KMS-11 (cell line): ENCODE measurements at regions not wholly inside any gene's neighbourhood (a gene's known extent, or its start where the extent isn't known, plus 50 kb on each side); places are given as distances from the start of the nearest gene placed in this dataset.

Source experiments
- H2AFZ ChIP-seq: fragments of 200-600 bp; sonication (generic); 2 replicates; pipeline ENCODE4 v1.6.1; 2016; ENCODE audit warnings: antibody characterized with exemption, mixed run types, low read depth
- H3K27ac ChIP-seq: fragments of 200-600 bp; sonication (generic); 2 replicates; pipeline ENCODE4 v1.6.1; 2016; ENCODE audit warnings: mild to moderate bottlenecking, mixed run types
- H3K27me3 ChIP-seq: fragments of 200-600 bp; sonication (generic); 2 replicates; pipeline ENCODE4 v1.6.1; 2017; ENCODE audit warnings: mild to moderate bottlenecking, low read depth, mixed run types, moderate library complexity; ENCODE audit not compliant: insufficient read depth
- H3K36me3 ChIP-seq: fragments of 200-600 bp; sonication (generic); 2 replicates; pipeline ENCODE4 v1.6.1; 2017; ENCODE audit warnings: mild to moderate bottlenecking, mixed run types; ENCODE audit not compliant: insufficient read depth
- H3K4me1 ChIP-seq: fragments of 200-600 bp; sonication (generic); 2 replicates; pipeline ENCODE4 v1.6.1; 2016; ENCODE audit warnings: mild to moderate bottlenecking, low read depth, mixed run types; ENCODE audit not compliant: poor library complexity, severe bottlenecking
- H3K4me2 ChIP-seq: fragments of 200-600 bp; sonication (generic); 2 replicates; pipeline ENCODE4 v1.7.0; 2016; ENCODE audit warnings: mild to moderate bottlenecking, mixed run types
- H3K4me3 ChIP-seq: fragments of 200-600 bp; sonication (generic); IDR thresholded peaks from 2 replicates; pipeline ENCODE4 v1.6.1; 2017; ENCODE audit warnings: low read depth, low read length, mixed read lengths; ENCODE audit not compliant: insufficient read depth
- H3K79me2 ChIP-seq: fragments of 200-600 bp; sonication (generic); 2 replicates; pipeline ENCODE4 v1.6.1; 2016; ENCODE audit warnings: low read depth, mixed run types; ENCODE audit not compliant: insufficient read depth
- H3K9ac ChIP-seq: fragments of 200-600 bp; sonication (generic); 2 replicates; pipeline ENCODE4 v1.6.1; 2016; ENCODE audit warnings: mild to moderate bottlenecking, mixed run types
- H4K20me1 ChIP-seq: fragments of 200-600 bp; sonication (generic); 2 replicates; pipeline ENCODE4 v1.6.1; 2016; ENCODE audit warnings: mild to moderate bottlenecking, mixed run types; ENCODE audit not compliant: insufficient read depth
- CTCF ChIP-seq: fragments of 200-600 bp; sonication (generic); conservative IDR thresholded peaks from 2 replicates; pipeline ENCODE4 v1.6.1; 2017; ENCODE audit warnings: low read depth, mild to moderate bottlenecking, antibody characterized with exemption, low read length, moderate library complexity, mixed read lengths

DNA sequence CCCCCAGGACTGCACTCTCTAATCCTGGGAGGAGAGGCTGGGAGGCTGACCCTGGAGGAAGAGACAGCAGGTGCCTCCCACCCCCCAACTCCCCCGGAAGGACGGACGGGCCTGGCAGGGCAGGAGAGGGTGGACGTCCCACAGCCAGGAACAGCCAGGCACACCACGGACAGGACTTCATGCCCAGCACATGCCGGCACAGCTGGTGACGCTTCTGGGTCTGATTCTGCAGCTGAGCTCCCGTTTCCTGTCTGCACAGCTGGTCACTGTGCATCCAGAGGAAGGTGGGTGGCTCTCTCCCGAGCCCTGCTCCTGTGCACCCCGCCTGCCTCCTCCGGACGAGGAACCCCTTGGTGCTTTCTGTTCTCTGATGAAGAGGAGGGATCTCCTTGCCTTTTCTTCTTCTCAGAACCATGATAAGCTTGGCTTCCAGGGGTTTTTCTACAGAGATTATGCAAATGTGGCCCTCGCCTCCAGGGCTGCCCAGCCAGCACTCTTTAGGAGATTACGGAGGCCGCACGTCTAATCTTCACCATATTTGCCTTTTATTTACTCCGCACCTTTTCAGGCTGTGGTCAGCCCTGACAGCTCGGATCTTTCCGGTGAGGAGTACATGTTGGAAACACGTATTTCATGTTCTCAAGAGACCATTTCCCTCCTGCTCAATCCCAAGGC is 1295.8 kb downstream of the BRD1 start:
- Histone ChIP-seq H3K27ac (no peak overlapping the region), H3K4me2 (no peak overlapping the region), H3K4me3 (no peak overlapping the region), H4K20me1 (no peaks in the 10 kb centered on the region), H3K36me3 (no peaks in the 10 kb centered on the region), H3K4me1 (no peaks in the 10 kb centered on the region), H2AFZ (no peak overlapping the region), H3K79me2 (no peaks in the 10 kb centered on the region), H3K27me3 (no peaks in the 10 kb centered on the region), H3K9ac (no peak overlapping the region)
- no peak for TF ChIP-seq CTCF

GRCh38 chr22:48531108-48531507 is 1296.6 kb downstream of the BRD1 start:
- Histone ChIP-seq H3K4me3 (no peak overlapping the region), H2AFZ (no peak overlapping the region), H3K36me3 (no peaks in the 10 kb centered on the region), H3K4me2 (no peak overlapping the region), H3K27me3 (no peaks in the 10 kb centered on the region), H3K4me1 (no peaks in the 10 kb centered on the region), H3K9ac (no peak overlapping the region), H4K20me1 (no peaks in the 10 kb centered on the region), H3K27ac (no peak overlapping the region), H3K79me2 (no peaks in the 10 kb centered on the region)
- no peak for TF ChIP-seq CTCF

DNA sequence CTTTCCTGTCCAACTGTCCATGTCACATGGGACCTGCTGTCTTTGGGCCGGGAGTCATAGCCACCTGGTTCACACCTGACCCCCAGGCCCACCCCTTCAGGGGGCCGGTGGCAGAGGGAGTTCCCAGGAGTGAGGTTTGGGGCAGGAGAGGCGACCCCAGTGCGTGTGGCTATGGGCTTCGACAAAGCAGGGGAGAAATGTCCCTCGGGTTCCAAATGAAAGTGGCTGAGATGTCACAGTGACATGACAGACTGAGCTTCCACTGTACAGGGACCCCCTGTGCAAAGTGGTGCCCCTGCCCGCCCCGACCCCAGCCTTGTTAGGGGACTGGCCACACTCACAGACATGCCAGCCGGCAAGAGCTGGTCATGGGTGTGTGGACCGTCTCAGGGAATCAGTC is 1297.0 kb downstream of the BRD1 start:
- no peak overlapping the region for H2AFZ ChIP-seq
- H3K4me2 ChIP-seq = no peak overlapping the region
- no peaks in the 10 kb centered on the region for H3K4me1 ChIP-seq
- no peaks in the 10 kb centered on the region for H3K79me2 ChIP-seq
- H4K20me1 ChIP-seq = no peaks in the 10 kb centered on the region
- H3K9ac ChIP-seq = no peak overlapping the region
- no peaks in the 10 kb centered on the region for H3K36me3 ChIP-seq
- TF ChIP-seq CTCF = no peak
- no peak overlapping the region for H3K27ac ChIP-seq
- H3K4me3 ChIP-seq = no peak overlapping the region
- H3K27me3 ChIP-seq = no peaks in the 10 kb centered on the region

DNA sequence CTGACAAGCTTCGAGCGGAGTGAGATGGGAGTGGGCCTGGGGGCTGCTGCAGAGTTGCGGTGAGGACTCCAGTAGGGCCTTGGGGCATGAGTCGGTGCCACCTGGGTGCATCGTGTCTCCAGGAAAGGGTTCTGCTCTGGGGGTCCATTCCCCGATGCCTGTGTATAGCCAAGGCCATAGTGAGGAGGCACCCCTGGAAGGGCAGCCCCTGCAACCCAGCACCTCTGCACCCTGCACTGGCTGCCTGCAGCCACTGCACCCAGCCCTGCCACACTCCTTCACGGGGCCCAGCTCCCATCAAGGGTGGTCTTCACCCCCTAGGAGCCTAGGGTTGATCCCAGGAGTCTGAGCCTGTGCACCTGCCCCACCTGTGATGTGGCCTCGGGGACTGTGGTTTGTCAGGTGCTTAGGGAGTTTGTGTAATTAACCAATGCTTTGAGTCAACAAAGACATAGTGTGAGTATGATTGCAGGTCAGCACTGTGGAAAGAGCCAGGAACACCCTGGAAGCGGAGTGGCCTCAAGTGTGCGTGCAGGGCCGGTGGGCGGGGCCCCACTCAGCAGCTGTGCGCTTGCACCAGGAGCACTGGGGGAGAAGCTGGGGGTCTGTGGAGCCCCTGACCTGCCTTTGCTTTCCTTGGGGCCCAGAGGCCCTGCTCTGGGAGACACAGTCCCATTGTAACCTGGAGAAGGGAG is 1299.3 kb downstream of the BRD1 start:
- Histone ChIP-seq H3K4me2 (no peak overlapping the region), H3K9ac (no peak overlapping the region), H3K27me3 (no peaks in the 10 kb centered on the region), H2AFZ (no peak overlapping the region), H3K4me1 (no peaks in the 10 kb centered on the region), H3K27ac (no peak overlapping the region), H3K36me3 (no peaks in the 10 kb centered on the region), H3K4me3 (no peak overlapping the region), H4K20me1 (no peaks in the 10 kb centered on the region), H3K79me2 (no peaks in the 10 kb centered on the region)
- TF ChIP-seq CTCF = no peak
